ENCODE measurements at regions not wholly inside any gene's neighbourhood (a gene's known extent, or its start where the extent isn't known, plus 50 kb on each side); places are given as distances from the start of the nearest gene placed in this dataset.
A peak's percentile ranks its signal among the peaks of the same experiment; 100 is the strongest.

DNA sequence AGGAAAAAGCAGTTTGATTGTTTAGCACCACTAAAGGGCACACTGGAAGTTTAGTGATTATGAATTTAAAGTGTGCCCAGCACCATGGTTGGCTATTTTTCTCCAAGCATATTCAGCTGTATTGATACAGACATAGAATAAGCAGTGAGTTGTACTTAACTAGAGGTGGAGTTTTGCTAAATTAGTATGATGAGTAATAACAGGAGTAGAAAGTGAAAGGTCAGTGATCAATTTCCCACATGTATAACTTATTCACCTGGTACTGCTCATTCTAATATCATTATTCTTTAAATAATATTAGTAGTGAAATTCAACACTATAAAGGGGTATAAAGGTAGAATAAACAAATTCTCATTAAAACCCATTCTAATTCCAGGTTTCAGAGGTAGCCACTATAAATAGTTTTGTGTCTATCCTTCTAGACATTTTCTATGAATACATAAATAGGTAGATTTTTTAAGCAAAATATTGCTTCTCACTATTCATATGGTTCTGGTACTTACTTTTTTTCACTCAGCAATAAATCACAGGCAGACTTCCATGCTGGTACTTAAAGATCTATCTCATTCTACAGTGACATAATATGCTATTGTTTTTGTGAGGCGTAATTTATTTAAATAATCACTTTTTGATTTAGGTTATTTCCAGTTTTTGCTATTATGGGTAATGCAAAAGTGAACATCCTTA, 732.9 kb downstream of the VGLL3 start:
- no peak for DNase-seq

DNA sequence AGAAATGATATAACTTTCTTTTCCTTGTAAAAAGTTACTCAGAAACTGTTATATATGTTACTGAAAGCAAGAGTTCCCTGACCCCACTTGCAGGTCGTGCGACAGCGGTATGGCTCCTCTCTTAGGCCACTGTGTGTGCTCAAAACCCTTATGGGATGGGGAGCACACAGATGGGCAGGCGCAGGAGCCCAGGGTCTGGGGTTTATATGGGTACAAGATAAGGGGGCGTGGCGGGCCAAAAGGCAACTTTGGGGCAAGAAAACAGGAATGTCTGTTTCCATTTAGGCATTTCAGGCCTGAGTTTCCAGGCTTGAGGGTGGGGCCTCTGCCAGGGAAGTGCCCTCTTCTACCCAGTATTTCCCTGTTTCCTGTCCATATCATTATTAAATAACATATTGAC, 736.5 kb downstream of the VGLL3 start:
- DNase-seq: no peak

DNA sequence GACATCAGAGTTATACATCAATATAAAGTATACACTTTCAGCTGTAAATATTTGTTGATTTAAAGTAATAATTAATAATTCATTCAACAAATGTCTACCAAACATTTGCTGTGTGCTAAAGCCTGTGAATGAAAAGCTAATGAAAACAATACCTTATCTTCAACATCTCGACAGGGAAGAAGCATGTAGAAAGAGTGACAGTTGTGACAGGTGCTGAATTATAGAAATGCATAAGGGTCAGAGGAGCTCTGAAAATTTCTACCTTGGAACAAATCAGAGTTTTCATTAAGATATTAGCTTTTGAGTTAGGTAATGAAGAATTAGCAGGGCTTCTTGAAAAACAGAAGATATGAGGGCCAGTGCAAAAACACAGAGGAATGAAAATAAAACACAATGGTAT, 739.2 kb downstream of the VGLL3 start:
- no peak for DNase-seq

DNA sequence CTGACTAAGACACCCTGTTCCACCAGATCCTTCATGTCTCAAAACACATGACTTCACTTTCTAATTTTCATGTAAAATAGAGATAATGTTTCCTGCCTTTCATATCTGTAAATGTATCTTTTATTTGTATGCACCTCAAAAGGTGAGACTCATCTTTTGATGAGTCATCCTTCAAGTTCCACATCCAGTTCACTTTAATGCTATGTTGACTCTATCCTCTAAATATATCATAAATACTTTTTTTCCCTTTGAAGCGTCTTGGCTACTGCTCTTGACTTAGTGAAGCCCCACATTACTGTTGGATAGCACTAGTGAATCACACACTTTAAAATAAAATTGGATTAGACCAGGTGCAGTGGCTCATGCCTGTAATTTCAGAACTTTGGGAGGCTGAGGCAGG, 741.1 kb downstream of the VGLL3 start:
- DNase-seq: no peak

DNA sequence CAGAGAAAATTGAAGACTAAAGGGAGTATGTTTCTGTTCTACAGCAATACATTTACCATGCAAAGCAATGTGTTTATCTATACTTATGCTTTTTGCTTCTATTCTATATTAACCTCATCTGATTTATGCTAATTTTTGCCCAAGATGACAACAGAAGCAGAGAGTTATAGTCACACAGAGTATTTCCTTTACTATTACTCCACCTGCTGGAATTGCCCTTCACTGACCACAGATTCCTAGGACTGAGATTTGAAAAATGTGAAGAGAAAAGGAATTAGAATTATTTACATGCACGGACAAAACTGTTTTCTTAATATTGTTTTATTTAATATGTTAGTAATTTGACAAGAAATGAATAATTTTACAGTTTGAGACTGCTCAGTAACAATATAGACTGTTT, 745.6 kb downstream of the VGLL3 start:
- peak in 1 of 2 experiments; percentile 36 for DNase-seq

DNA sequence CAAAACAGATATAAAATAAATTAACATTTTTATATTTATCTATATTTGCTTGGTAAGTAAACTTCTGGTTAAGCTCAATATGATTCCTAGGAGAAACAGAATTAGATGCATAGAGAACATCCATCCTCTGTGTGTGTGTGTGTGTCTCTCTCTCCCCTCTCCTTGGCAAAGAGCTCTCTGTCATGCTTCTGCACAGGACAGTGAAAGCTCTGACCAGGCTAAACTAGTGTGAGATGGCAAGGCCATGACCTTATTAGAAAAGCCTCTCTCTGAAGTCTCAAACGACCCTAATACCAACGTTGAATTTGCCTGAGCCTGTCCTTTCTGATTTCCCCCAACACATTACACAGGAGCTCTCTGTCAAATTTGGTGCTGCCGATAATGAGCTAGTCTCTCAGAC, 746.0 kb downstream of the VGLL3 start:
- DNase-seq: no peak

DNA sequence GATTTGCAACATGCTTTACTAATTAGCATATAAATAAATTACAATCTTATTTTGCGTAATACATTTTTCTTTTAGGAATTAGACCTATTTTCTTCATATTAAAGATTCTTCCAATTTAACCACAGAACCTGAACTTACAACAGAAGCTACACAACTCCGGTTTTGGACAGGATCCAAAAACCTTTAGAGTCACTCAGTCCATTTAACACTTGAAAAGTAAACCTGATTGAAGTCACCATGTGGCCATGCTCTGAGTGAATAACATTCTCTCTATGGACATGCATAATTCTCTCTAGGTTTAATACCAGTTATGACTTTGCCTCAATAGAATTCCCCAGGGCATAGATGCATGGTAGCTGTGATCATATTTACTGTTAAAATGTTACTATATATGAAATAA, 751.0 kb downstream of the VGLL3 start:
- peak; percentile 45 to 69 for DNase-seq

DNA sequence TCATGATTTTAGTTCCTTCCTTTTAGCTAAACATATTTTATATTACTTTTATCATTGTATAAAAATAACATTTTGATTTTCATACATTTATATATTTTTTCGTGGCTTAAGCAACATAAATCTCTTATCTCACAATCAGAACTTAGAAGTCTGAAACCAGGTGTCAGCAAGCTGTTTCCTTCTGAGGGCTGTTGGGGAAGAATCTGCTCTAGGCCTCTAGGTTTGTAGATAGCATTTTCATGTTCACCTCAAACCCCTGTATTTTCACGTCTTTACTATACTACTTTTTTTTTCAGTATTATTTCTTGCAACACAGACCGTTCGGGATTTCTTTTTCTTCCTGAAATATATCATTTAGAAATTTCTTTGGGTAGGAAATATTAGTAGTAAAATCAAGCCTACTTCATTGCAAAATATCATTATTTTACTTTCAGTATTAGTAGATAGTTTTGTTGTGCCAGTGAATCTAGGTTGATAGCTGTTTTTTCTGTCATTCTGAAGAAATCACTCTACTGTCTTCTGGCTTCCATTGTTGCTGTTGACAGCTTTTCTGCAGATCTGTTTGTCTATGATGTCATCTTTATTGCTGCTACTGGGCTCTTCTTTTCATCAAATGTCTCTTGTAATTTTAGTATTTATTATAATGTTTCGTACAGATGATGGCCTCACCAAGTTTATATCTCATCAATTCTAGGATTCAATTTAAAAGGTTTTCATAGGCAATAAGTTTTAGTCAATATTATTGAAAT, 756.3 kb downstream of the VGLL3 start:
- no peak for DNase-seq

DNA sequence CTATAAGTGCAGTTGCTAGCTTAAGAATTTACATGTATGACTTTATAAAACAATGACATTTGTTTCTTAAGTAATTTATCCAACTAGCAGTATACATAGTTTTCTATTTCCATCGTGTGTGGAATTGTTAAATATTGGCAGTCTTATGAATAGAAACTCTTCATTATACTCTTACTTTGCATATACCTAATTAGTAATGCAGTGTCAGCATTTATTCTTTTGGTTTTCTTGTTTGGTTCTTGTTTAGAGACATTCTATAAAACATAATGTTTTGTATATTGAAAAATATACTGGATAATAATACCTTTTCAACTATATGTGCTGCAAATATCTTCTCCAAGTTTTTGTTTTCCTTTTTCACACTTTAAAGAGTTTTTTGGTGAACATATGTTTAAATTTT, 760.2 kb downstream of the VGLL3 start:
- no peak for DNase-seq

DNA sequence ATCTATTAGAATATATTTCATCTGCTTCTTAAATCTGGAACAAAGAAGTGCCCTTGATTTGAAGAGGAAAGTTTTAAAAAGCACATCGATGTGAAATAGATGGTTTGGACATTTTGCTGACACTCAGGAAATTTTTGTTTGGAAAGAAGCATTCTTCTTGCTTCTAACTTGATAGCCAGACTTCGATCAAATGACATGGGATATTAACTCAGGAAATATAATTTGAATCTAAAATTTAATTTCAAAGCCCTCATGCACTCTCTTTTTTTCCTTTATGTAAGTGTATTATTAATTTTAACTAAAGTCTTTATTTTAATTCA, 761.2 kb downstream of the VGLL3 start:
- no peak for DNase-seq

DNA sequence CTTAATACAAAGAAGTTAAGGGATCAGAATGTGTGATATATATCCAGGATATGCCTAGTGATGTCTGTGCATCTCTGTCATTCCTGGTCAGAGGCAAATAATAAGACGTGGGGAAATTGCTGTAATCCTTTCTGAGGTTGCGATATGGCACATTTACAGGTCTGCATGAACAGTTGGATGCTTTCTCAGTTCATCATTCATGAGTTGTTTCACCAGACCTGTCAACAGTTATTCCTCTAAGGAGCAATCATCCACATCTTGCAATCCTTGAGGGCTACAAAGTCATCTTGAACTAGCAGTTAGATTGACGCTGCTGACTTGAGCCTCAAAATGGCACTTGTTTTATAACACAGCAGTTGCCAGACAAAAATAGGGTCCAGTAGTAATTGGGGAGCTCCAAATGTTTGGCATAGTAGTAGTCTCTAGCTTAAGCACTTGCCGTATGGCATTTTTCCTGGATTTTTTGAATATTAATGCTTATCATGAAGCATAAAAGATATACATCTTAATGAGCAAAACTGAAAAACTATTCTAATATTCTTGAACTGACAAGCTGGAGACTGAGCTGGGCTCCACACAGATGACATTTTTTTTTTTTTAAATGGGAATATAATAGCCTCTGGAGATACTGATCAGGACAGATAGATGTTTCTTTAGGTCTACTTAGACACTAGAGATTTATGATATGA, 761.7 kb downstream of the VGLL3 start:
- DNase-seq: no peak

DNA sequence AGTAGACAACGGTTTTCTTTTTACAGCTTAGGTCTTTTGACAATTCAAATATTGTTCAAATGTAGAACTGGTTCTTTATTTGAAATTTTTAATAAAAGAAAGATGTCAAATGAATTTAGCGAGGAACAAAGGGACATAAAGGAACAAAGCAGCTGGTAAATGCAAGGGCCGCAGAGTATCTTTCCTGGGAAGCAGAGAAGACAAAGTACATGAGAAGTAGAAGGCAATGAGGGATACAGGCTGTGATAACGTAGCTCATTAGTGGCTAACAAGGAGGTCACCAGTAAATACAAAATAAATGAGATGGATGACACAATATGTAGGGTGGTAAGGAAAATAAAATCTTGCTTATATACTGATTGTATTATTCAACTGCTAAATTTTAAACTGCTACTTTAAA, 762.8 kb downstream of the VGLL3 start:
- DNase-seq: no peak

DNA sequence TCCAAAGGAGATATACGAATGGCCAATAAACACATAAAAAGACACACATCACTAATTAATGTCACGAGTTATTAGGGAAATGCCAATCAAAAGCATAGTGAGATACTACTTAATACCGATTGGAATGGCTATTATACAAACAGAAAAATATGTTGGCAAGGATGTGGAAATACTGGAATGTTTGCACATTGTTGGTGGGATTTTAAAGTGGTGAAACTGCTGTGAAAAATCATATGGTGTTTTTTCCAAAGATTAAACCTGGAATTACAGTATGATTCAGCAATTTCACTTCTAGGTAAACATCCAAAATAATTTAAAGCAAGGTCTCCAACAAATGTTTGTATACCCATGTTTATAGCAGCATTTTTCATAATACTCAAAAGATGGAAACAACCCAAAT, 765.5 kb downstream of the VGLL3 start:
- no peak for DNase-seq

DNA sequence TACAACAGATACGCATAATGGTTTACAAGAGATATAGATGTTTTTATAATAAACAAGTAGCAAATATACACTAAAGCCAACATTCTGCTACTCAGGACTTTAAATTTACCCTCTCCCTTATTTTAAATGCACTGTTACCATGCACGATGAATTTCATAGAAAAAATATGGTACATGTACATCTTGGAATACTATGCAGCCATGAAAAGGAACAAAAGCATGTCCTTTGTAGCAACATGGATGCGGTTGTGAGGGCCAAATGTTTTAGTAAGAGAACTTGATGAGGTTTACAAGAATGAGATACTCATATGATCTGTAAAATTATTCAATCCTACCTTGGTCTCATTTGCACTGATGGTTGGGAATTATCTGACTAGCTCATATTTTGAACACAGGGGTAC, 769.3 kb downstream of the VGLL3 start:
- DNase-seq: no peak

DNA sequence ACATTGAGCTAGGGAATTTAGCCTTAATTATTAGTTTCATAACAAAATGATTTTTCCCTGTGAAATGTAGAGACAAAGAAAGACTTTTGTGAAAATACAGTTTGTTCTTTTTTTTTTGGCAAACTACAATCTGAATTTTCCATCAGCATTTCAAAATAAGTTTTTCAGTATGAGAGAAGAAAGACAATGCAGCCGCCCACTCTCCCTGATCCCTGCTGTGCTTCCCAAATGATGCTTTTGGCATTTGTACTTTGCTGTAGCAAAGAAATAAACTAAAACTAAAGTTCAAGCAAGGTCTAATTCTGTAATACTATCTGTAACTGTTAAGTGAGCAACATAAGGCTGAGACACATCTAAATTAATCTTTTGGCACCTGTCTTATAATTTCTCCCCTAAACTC, 782.2 kb downstream of the VGLL3 start:
- DNase-seq: peak in 1 of 2 experiments; percentile 19

DNA sequence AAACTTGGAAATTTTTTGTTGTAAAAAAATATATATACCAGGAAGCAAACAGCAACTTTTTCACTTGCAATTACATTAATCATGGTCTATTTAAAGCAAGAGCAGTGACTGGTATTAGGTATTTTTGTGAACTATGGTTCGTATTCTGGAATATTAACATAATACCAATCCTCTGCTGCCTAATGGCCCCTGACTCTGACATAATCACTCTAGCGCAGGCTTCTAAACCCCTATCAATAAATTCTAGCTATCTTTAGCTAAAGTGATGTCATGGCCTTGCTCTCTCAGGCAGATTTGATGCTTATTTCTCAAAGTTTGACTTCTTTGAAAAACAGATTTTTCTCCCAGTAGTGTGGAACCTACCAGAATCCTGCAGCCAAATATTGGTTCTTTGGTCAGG, 808.3 kb downstream of the VGLL3 start:
- no peak for DNase-seq

DNA sequence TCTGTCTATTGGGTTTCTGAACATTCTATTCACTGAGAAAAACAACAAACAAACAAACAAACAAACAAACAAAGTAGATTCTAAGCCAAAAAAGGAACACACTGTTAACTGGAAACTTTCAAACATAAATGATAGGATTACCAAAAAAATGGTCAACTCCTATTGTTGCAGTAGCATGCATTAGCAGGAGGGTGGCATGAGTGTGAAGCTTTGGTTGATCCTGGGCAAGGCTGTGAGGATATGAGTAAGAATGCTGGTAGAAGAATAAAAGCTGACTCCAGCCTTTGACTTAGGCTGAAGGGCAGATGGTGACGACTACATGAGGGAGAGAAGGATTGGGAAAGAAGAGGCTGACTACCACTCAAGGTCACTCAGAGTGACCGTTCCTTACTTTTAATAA, 810.3 kb downstream of the VGLL3 start:
- peak; percentile 44 to 64 for DNase-seq

DNA sequence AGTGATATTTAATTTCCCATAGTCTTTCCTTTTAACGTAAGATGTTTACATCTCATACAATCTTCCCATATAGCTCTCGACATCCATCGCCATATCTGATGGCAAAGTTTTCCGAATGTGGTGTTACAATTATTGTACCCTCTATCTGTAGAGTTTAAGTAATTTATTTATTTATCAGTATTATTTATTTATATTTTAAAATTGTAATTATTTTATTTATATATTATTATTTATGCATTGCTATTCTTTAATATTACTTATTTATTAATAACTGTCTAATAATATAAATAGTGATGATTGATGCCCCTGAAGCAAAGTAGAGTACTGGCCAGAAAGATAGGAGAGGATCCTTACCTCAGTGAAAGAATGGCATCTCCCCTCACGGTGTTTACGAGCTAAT, 812.9 kb downstream of the VGLL3 start:
- DNase-seq: no peak

DNA sequence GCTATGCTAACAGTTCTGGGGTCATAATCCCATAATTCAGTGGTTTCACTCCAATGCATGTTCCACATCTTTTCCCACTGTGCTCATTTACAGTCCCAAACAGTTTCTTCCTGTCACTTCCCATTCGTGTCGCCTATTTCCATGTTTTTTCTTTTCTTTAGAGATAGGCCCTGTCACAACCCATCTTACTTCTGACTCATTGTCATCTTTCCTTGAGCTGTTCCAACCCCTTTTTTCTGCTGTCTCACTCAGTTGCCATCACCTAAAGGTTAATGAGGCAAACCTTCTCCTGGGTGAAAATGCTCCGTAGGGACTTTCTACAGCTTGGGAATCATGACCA, 814.5 kb downstream of the VGLL3 start:
- no peak for DNase-seq

DNA sequence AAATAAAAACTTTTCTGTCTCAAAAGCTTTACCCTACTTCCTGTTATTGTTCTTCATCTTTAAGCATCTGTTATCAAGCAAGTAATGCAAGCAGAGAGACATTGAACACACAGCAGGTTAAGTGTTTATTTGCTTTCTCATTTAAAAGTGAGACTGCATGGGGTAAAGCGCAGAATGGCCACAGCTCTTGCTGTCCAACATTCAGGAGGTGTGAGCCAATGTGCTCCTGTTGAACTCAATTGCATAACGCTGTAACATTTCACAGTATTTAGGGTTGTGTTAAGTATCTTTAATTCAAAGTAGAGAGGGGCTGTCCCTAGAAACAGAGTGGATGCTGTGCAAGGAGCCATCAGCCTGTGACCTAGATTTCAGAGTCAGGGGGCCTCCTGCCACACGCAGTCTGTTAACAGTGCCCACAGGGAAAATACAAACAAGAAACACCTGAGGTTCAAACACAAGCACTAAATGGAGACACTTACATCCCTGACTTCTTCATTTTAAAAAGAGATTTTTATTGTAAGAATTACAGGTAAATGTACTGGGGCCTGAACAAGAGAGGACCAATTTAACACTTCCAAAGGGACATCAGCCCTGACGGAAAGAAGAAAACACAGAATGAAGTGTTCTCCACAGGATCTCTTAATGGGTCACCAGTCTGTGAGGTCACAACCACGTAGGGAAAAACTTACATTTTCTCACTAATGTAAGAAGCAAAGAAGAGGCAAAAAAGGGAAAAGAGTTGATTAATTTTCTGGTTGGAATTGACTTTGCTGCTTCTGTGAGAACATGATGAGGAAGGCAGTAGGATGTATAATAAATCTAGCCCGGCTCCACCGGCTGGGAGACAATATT, 815.1 kb downstream of the VGLL3 start:
- DNase-seq: no peak

DNA sequence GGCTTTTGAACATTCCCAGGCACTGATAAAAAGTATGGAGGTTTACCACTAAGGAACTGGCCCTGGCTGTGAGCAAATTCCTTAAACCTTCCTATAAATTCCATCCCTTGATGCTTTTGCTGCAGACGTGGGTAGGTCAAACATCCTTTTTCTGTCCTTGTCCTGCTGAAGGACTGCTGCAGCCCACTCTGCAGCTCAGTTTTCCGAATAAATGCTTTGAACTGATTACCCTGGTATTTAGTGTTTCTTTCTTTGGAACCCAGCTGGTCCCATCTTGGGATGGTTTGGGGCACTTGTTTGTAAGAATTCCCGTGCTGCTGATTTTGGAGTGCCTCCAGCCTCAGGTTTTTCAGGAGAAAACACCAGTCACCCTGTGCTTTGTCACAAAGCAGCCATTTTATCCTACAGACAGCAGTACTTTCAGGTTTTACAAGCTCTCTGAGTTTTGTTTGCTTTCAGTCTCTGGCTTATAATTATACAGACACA, 815.9 kb downstream of the VGLL3 start:
- no peak for DNase-seq

DNA sequence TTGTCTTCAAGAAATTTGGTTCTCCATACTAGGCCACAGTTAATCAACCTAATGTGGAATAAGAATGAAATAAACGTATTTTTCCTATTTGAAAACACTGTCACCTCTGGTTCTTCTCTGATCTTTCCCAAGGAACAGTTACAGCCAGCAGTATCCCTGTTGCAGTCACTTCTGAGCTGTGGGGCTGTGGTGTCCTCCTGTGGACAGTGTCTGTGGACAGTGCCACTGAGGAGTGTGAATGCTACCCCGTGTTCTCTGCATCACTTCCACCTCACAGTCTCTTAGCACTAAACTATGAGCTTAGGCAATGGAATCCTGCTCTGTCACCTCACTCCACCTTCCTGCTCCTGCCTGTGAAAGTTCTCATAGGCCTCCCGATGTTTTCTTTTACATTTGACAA, 817.5 kb downstream of the VGLL3 start:
- no peak for DNase-seq

DNA sequence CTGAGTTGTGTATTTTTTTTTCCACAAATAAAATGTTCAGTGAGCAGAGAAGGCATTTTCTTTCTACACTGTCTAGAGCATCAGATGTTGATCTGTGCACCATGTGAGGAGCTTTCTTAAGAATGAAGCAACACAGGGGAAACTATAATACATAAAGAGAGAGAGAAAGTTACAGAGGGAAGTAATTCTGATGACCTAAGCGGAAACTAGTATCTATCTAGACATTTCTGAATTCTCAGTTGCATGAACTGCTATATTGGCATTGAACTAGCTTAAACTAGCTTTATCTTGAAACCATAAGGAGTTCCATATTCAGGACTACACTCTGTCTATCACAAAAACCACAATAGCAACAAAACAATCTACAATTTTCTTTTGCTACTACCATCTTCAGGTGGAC, 822.4 kb downstream of the VGLL3 start:
- DNase-seq: no peak

Data from NCI-H524 (cell line).